ENCODE measurements at regions not wholly inside any gene's neighbourhood (a gene's known extent, or its start where the extent isn't known, plus 50 kb on each side); places are given as distances from the start of the nearest gene placed in this dataset.

DNA sequence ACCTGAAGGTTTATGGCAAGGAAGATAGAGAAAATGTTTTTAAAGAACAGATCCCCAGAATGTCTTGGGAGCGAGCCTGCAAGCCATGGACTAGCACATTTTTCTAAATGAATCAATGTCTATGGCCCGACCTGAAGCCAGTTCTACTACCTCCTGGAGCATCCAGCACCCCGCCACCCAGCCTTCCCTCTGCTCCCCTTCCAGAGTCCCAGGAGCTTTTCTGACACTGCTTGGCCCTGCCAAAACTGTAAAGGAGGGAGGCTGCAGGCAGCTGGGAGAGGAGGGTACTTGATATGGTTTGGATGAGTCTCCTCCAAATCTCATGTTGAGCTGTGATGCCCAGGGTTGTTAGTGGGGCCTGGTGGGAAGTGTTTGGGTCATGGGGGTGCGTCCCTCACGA is 95.5 kb upstream of the FZD10 start:
- DNase-seq (ENCODE audit: low spot score) = no peak
- intact Hi-C loops (cut with DNase I) = no loop called here

DNA sequence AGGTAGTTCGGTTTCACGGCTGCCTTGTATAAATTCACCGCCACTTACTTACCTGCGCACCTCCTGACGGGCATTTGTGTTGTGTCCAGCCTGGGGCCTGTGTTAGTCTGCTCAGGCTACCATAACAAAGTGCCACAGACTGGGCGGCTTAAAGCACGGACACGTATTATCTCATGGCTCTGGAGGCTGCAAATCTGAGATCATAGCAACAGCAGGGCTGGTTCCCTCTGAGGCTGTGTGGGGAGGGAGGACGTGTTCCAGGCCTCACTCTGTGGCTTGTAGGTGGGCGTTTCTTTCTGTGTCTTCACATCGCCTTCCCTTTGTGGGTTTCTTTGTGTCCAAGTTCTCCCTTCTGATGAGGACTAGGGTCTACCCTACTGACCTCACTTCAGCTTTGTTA is 93.5 kb upstream of the FZD10 start:
- DNase-seq (ENCODE audit: low spot score) = no peak
- intact Hi-C loops (cut with DNase I) = no loop called here

DNA sequence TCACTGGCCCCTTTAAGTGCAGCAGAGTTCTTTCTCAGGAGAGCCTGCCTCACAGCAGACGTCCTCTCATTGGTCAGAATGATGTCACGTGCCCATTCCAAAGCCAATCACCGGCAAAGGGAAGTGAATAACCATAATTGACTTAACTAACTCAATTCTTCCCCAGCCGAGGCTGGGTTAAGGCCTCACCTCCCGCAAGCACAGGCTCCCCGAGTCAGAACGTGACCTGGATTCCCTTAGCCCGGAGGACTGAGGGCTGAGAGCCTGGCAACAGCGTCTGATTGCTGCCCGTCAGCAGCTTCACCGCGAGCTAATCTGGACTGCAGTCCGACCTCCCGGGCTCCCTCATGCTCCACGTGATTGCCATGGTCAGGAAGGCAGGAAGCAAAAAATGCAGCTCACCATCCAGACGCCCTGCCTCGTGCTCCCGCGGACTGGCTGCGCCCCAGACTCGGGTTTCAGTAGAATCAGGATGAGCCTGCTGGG is 92.1 kb upstream of the FZD10 start:
- DNase-seq (ENCODE audit: low spot score) = no peak
- intact Hi-C loops (cut with DNase I) = no loop called here

- intact Hi-C loops (cut with DNase I) = no loop called here
- no peak for DNase-seq (ENCODE audit: low spot score)
These were observed 88.5 kb upstream of the FZD10 start for GRCh38 chr12:130073721-130074120.

- no peak for DNase-seq (ENCODE audit: low spot score)
- intact Hi-C loops (cut with DNase I) = no loop called here
These were observed 87.4 kb upstream of the FZD10 start for GRCh38 chr12:130074661-130075406.

GRCh38 chr12:130075497-130076076 is 86.7 kb upstream of the FZD10 start:
- intact Hi-C loops (cut with DNase I) = no loop called here
- DNase-seq (ENCODE audit: low spot score) = no peak

DNA sequence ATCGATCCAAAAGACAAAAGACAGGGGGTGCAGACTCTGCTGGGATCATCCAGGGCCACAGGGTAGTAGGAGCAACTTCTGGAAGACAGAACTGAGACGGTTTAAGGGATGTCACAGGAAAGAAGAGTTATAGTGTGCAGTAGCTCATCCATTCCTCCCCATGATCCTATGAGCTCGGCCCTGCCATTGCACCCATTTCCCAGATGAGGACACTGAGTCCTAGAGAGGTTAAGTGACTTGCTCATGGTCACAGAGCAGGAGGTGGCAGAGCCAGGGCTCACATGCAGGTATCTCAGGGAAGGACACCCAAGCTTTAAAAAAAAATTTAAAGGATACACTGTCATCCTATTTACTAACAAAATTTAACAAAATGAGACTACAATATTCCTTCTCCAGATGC is 86.1 kb upstream of the FZD10 start:
- no peak for DNase-seq (ENCODE audit: low spot score)
- intact Hi-C loops (cut with DNase I) = no loop called here

DNA sequence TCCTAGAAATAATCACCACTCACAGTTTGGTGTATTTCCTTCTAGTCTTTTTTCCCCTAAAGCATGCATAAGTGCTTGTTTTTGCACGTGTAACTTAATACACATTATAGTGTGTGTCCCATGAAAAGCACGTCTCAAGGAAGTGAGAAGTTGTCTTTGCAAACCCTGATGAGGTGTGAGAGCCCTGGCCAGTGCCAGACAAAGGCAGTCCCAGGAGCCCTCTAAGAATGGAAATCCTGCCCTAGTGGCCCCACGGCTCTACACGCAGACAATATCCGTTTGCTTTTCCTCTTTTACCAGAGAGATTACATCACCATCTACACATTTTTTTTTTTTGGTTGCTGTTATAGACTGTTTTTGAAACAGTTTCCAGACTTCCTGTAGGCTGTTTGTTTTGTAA is 85.5 kb upstream of the FZD10 start:
- intact Hi-C loops (cut with DNase I) = no loop called here
- DNase-seq (ENCODE audit: low spot score) = no peak

DNA sequence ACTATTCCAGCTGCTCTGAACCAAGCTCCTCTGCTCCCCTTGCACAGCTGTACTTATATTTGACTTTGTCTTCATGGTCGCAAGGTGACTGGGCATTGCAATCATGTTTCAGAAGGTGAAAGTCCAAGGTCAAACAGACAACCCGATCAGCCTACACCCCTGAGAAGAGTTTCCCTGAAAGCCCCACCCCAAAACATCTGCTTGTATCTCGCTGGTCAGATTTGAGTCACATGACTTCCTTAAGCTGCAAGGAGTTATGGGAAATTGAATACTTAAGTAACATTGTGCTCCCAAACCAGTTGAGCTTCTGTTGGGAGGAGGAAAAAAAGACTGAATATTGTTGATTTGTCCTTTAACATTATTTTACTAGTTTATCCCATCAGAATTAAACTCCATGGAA is 83.4 kb upstream of the FZD10 start:
- intact Hi-C loops (cut with DNase I) = no loop called here
- no peak for DNase-seq (ENCODE audit: low spot score)

DNA sequence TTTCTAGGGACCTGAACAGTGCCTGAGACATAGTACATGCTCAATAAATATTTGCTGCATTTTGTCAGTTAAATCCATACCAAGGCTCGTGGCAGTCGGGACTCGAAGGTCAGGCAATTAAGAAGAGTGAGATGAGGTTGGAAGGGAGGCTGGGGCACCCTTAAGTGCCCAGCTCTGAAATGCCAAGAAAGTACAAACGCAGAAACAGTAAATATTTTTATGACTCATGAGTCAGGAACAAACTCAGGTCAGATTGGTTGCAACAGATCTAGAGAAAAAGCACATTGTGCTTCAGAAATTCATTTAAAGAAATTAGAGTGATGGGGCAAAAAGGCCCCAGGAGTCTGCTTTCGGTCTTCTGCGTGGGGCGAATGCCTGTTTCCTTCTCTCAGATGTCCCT is 83.0 kb upstream of the FZD10 start:
- DNase-seq (ENCODE audit: low spot score) = no peak
- intact Hi-C loops (cut with DNase I) = no loop called here

- intact Hi-C loops (cut with DNase I) = no loop called here
- no peak for DNase-seq (ENCODE audit: low spot score)
These were observed 82.1 kb upstream of the FZD10 start for GRCh38 chr12:130080205-130080604.

- intact Hi-C loops (cut with DNase I) = no loop called here
These were observed 81.0 kb upstream of the FZD10 start for GRCh38 chr12:130081117-130081805.

GRCh38 chr12:130083002-130083401 is 79.3 kb upstream of the FZD10 start:
- intact Hi-C loops (cut with DNase I) = no loop called here
- no peak for DNase-seq (ENCODE audit: low spot score)

More at GRCh38 chr12:130081117-130081805, 81.0 kb upstream of the FZD10 start:
- DNase-seq (ENCODE audit: low spot score) = no peak

GRCh38 chr12:130083734-130084133 is 78.5 kb upstream of the FZD10 start:
- intact Hi-C loops (cut with DNase I) = no loop called here
- no peak for DNase-seq (ENCODE audit: low spot score)

- no peak for DNase-seq (ENCODE audit: low spot score)
- intact Hi-C loops (cut with DNase I) = no loop called here
These were observed 77.9 kb upstream of the FZD10 start for GRCh38 chr12:130084359-130084758.

GRCh38 chr12:130086248-130086647 is 76.0 kb upstream of the FZD10 start:
- intact Hi-C loops (cut with DNase I) = no loop called here
- no peak for DNase-seq (ENCODE audit: low spot score)

- no peak for DNase-seq (ENCODE audit: low spot score)
- intact Hi-C loops (cut with DNase I) = no loop called here
These were observed 75.5 kb upstream of the FZD10 start for GRCh38 chr12:130086797-130087196.

DNA sequence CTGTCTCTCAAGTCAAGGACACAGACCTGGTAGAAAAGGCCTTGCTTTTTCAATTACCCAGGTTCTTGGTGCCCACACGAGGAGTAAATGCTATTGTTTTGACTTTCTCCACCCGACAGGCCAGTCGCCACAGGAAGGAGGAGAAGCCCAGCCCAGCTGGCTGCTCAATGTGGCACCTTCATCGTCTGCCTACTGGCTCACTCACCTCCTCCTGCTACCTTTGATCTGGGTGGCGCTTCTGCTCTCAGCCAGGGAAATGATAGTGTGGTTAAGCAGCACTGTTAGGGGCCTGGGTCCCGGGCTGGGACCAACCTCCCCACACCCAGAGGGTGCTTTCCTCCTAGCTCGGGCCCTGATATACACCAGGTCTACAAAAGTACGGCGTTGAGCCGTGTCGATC is 75.0 kb upstream of the FZD10 start:
- intact Hi-C loops (cut with DNase I) = no loop called here
- no peak for DNase-seq (ENCODE audit: low spot score)

- intact Hi-C loops (cut with DNase I) = no loop called here
These were observed 73.8 kb upstream of the FZD10 start for GRCh38 chr12:130088504-130088903.

GRCh38 chr12:130090542-130090941 is 71.7 kb upstream of the FZD10 start:
- DNase-seq (ENCODE audit: low spot score) = no peak
- intact Hi-C loops (cut with DNase I) = no loop called here

More at GRCh38 chr12:130088504-130088903, 73.8 kb upstream of the FZD10 start:
- DNase-seq (ENCODE audit: low spot score) = no peak

- intact Hi-C loops (cut with DNase I) = no loop called here
- no peak for DNase-seq (ENCODE audit: low spot score)
These were observed 68.9 kb upstream of the FZD10 start for GRCh38 chr12:130093380-130093779.
